NOMO-1 treated with DMSO at 0.1 percent for 48 hours (cell line): ENCODE measurements at regions not wholly inside any gene's neighbourhood (a gene's known extent, or its start where the extent isn't known, plus 50 kb on each side); places are given as distances from the start of the nearest gene placed in this dataset.

ENCODE experiments used
- DNase-seq: peaks from one replicate; lab custom pipeline; 2025; ENCODE audit not compliant: unreplicated experiment; lab: John Stamatoyannopoulos, UW

- no peak for DNase-seq
Observed at GRCh38 chr10:10921826-10922461, 95.7 kb upstream of the CELF2 start.

GRCh38 chr10:10923029-10923651 lies 94.5 kb upstream of the CELF2 start:
- no peak for DNase-seq

- no peak for DNase-seq
Observed at GRCh38 chr10:10925667-10926066, 92.0 kb upstream of the CELF2 start.

- no peak for DNase-seq
Observed at GRCh38 chr10:10927608-10928007, 90.1 kb upstream of the CELF2 start.

GRCh38 chr10:10930979-10931743 lies 86.5 kb upstream of the CELF2 start:
- DNase-seq, result no peak

- DNase-seq, result no peak
Observed at GRCh38 chr10:10935032-10935431, 82.6 kb upstream of the CELF2 start.

- no peak for DNase-seq
Observed at GRCh38 chr10:10938676-10939075, 79.0 kb upstream of the CELF2 start.

GRCh38 chr10:10941127-10941730 lies 76.4 kb upstream of the CELF2 start:
- no peak for DNase-seq

GRCh38 chr10:10942441-10942840 lies 75.2 kb upstream of the CELF2 start:
- no peak for DNase-seq

DNA sequence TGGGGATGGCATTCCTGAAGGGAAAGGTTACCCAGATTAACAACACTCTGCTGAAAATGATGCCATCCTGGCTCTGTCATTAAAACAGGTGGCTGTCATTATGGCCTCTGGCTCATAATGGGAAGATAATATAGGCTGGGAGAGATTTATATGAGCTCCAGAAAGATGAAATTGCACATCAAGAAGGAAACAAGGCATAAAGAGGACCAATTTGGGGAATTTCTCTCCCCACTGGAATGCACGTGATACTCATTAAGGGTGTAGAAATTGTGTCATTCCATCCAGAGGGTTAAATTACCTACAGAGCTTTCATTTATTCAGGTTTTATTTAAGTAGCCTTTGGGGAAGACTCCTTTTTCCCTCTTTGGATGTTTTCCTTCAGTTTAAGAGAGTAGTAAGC lies 71.6 kb upstream of the CELF2 start:
- DNase-seq, result no peak

DNA sequence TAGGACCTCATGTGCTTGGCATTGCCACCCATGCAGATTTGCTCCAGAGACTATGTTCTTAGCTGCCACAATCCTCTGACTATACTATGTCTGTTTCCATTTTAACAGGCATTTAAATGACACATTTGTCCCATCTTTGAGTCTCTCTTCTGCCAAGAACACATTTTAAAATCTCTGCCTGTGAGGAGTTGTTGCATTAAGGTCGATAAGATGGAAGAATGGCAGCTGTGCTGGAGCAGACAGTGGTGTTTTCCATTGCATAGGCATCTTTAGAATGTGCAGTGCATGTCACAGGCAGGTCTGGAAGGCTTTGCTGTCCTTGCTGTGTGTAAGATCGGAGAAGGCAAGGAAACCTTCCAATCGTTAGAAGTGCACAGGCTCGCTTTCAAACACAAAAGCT lies 70.9 kb upstream of the CELF2 start:
- no peak for DNase-seq

DNA sequence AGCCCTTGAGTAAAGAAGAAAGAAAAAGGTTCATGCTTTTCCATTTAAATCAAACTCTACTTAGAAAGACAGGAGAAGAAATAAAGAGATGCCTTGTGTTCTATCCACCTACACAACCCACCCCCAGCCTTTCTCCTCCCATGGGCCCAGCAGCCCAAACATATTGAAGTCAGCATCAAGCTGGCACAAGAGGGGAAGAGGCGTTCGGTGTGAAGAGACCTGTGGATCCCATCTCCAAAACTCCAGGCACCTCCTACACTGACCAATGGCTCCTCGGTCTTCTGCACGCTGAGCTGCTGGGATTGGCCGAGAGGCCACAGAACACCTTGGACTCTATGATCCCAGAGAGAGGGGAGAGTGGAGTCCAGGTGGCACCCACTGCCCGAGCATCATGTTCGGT lies 66.0 kb upstream of the CELF2 start:
- no peak for DNase-seq

- no peak for DNase-seq
Observed at GRCh38 chr10:10952800-10953199, 64.9 kb upstream of the CELF2 start.

- no peak for DNase-seq
Observed at GRCh38 chr10:10956681-10957542, 60.8 kb upstream of the CELF2 start.

- no peak for DNase-seq
Observed at GRCh38 chr10:10958041-10958440, 59.6 kb upstream of the CELF2 start.

DNA sequence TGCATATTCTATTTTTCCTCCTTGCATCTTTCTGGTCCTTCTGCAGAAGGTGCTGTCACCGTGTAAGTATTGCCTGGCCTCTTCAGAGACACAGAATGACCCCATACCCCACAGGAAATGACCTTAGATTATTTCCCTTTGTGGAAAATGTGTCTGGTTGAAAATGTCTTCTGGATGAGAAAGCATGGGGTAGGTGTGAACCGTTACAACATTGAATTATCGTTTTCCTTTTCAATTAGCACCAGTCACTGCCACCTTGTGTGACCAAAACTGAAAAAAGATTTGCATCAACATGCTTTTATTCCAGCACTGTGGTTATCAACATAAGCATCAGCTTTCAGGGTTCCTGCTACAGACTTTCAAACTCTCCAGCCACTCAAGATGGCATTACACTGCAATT lies 58.0 kb upstream of the CELF2 start:
- no peak for DNase-seq

DNA sequence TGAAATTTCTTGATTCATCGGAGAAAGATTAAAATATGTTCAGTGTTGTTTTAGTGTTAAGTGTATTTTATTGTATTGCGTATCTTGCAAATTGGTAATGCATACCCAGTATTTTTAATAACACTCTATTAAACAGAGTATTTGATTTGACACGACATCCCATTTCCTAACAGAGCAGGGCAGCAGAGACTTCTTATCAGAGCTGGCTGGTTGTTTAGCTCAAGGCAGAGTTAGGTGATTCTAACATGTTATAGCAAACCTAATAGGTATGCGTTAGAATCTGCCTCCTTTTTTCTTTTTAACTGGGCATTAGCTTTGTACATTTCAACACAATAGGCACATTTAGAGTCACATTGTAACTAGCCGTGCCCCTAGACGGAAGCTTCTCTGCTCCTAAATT lies 57.1 kb upstream of the CELF2 start:
- DNase-seq, result no peak

- DNase-seq, result no peak
Observed at GRCh38 chr10:10961072-10961471, 56.6 kb upstream of the CELF2 start.

DNA sequence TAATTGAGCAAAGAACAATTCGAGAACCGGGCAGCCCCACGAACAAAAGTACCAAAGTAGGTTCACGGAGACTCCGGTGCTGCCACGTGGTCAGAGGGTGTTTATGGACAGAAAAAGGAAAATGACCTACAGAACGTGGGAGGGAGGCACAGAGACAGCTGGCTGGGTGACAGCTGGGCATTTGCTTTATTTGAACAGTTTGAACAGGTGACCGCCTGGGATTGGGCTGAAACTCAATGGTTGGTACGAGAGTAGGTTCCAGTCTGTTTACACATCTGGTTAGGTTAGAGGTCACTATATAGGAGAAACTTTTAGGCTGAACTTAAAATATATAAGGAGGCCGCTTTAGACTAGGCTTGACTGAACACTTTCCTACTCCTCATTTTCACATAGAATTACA lies 50.6 kb upstream of the CELF2 start:
- DNase-seq, result no peak

DNA sequence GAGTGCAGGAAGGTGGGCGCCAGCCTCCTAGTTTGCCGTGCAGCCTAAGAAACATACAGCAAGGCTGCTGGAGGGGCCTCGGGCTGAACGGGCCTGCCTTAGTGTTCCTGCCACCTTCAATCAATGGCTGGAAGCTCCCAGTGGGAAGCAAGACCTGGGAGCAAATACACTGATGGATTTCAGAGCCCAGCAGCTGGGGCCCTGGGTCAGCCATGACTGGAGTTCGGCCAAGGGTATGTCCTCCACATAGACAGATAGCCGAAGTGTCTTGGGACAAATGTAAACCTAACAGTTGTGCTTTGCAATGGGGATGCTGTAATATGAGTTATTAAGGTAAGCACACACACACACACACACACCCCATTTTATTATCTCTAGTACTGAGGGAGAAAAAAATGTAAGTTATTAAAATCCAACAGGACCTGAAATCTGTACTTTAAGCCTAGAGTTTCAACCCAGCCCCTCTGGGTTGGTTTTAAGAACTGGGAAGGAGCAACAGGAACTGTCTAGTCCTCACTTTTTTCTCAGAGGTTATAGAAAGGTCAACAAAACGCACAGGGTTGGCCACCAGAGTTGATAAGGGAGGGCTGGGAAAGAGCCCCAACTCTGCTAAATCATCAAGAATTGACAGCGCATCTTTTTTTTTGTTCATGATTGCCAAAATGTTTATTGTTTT lies 50.0 kb upstream of the CELF2 start:
- DNase-seq, result no peak
